Activated CD4-positive, alpha-beta T cell treated with anti-CD3 and anti-CD28 coated beads, Interleukin-10, Interleukin-2, amounts not matched to agents 100 ng/mL and 50 ng/mL, durations not matched to agents 16 hours and 8 hours (primary cell): ENCODE measurements at regions not wholly inside any gene's neighbourhood (a gene's known extent, or its start where the extent isn't known, plus 50 kb on each side); places are given as distances from the start of the nearest gene placed in this dataset.
"Not testable (repeated sequence)": the region's sequence is repeated elsewhere in the genome, so short reads cannot be mapped to it uniquely, and the experiment has no call there.

ENCODE experiments used
- DNase-seq: peaks from one replicate; pipeline ENCODE4 v3.0.0-alpha.2; 2020

- no peak for DNase-seq
Observed at GRCh38 chr13:56563663-56564062, 577.1 kb upstream of the PRR20A start.

- no peak for DNase-seq
Observed at GRCh38 chr13:56586976-56587375, 553.7 kb upstream of the PRR20A start.

GRCh38 chr13:56615572-56615971 is 525.1 kb upstream of the PRR20A start:
- no peak for DNase-seq

GRCh38 chr13:56622840-56623239 is 517.9 kb upstream of the PRR20A start:
- no peak for DNase-seq

- not testable (repeated sequence) for DNase-seq
Observed at GRCh38 chr13:56628886-56629285, 511.8 kb upstream of the PRR20A start.

- not testable (repeated sequence) for DNase-seq
Observed at GRCh38 chr13:56631060-56631459, 509.7 kb upstream of the PRR20A start.

GRCh38 chr13:56653043-56653442 is 487.7 kb upstream of the PRR20A start:
- no peak for DNase-seq

GRCh38 chr13:56659041-56659471 is 481.7 kb upstream of the PRR20A start:
- no peak for DNase-seq

GRCh38 chr13:56670563-56670962 is 470.2 kb upstream of the PRR20A start:
- no peak for DNase-seq

- no peak for DNase-seq
Observed at GRCh38 chr13:56681404-56681803, 459.3 kb upstream of the PRR20A start.

GRCh38 chr13:56687131-56687530 is 453.6 kb upstream of the PRR20A start:
- DNase-seq = no peak

GRCh38 chr13:56697011-56697410 is 443.7 kb upstream of the PRR20A start:
- DNase-seq = no peak

- no peak for DNase-seq
Observed at GRCh38 chr13:56700324-56700723, 440.4 kb upstream of the PRR20A start.

- DNase-seq = no peak
Observed at GRCh38 chr13:56706485-56706884, 434.2 kb upstream of the PRR20A start.

GRCh38 chr13:56713656-56714055 is 427.1 kb upstream of the PRR20A start:
- DNase-seq = no peak

GRCh38 chr13:56718791-56719190 is 421.9 kb upstream of the PRR20A start:
- DNase-seq = no peak

GRCh38 chr13:56720841-56721240 is 419.9 kb upstream of the PRR20A start:
- no peak for DNase-seq

- DNase-seq = no peak
Observed at GRCh38 chr13:56735537-56735942, 405.2 kb upstream of the PRR20A start.

- no peak for DNase-seq
Observed at GRCh38 chr13:56736966-56737365, 403.8 kb upstream of the PRR20A start.

- DNase-seq = no peak
Observed at GRCh38 chr13:56752636-56753035, 388.1 kb upstream of the PRR20A start.

GRCh38 chr13:56755181-56755935 is 385.4 kb upstream of the PRR20A start:
- DNase-seq = no peak

- DNase-seq = not testable (repeated sequence)
Observed at GRCh38 chr13:56763333-56763732, 377.4 kb upstream of the PRR20A start.

GRCh38 chr13:56773148-56773547 is 367.6 kb upstream of the PRR20A start:
- no peak for DNase-seq

GRCh38 chr13:56789527-56789926 is 351.2 kb upstream of the PRR20A start:
- DNase-seq = no peak

- no peak for DNase-seq
Observed at GRCh38 chr13:56837161-56837560, 303.6 kb upstream of the PRR20A start.
